NCI-H2196 (cell line): ENCODE measurements at regions not wholly inside any gene's neighbourhood (a gene's known extent, or its start where the extent isn't known, plus 50 kb on each side); places are given as distances from the start of the nearest gene placed in this dataset.

Source experiments
- DNase-seq: peaks from one replicate; lab custom pipeline; 2025; ENCODE audit not compliant: unreplicated experiment; lab: John Stamatoyannopoulos, UW

DNA sequence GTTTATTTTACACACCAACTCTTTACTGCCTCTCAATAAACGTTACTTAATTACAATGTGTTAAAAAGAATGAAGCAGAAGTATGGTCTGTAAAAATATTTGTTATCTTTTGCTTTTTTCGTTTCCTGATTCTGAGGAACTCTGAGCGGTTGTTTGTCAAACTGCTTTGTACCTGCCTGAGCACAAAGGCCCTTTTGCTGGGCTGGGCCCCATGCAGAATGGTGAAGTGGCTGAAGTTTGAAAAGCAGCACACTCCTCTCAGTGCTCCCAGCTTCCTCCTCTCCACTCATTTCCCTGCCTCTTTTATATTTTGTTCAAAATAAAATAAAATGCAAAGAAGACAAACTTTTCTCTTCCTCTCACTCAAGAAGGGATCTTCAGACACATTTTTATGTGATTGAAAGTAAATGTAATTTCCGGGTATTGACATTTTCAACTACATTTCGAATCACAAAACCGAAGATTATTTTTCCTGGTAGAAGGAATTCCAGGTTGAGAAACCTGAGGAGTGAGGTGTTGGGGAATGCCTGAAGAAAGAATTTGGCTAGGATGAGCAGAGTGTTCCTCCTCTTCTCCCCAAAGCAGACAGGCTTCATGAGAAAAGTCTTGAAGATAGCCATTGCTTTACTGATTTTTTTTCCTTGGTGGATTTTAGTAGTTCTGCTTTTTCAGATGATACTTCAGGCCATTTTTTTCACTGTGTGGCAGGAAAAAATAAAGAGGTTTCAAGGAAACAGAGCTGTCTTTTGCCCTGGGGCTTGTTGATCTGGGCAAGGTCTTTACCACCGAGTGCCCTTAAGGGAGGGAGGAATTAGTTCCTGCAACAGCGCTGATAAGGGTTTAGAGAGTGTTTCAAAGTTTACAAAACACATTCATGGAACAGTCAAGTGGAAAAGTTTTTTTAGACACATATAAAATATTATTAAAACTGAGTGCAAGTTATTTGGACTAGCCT, 229.8 kb downstream of the NFKBIZ start:
- no peak for DNase-seq

DNA sequence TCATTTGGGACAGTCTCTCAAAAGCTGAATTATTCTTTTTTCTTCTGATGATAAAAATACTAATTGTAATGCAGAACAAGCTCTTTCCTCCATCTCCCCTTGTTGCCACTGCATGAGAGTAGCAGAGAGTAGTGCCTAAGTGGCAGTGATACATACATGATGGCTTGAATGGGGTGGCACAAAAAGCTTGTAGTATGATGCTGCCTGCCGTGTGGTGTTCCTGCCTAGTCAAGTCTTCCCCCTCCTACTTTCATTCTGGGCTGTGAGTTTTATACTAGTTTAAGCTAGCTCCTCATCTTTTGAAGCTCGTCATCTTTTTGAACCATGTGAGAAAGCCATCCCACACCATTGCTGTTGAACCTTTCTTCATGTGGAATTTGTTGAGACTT, 230.5 kb downstream of the NFKBIZ start:
- no peak for DNase-seq

DNA sequence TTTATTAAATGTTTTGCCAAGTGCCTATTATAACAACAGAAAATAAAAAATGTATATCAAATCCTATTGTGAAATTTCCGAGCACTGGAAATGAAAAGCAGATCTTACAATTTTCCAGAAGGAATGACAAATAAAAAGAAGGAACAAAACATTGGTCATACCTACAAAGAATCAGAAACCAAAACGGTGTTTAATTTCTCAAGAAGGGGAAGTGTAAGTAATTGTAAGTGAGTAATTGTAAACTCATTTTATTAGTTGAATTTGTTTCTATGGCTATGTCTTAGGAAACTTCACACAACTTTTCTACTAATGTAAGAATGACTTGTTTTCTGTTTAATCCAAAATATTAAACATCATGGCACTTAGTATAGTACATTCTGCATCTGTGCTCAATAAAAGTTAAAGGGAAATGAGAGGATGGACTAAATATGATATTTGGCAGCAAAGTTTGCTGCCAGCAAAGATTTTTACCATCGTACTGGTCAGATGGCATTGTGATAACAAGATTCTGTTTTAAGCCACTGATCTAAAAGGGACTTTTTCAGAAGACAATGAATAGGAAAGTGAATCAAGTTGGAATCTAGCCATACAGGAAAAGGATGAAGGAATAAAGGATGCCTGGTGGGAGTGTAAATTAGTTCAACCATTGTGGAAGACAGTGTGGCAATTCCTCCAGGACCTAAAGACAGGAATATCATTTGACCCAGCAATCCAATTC, 232.4 kb downstream of the NFKBIZ start:
- DNase-seq = no peak

DNA sequence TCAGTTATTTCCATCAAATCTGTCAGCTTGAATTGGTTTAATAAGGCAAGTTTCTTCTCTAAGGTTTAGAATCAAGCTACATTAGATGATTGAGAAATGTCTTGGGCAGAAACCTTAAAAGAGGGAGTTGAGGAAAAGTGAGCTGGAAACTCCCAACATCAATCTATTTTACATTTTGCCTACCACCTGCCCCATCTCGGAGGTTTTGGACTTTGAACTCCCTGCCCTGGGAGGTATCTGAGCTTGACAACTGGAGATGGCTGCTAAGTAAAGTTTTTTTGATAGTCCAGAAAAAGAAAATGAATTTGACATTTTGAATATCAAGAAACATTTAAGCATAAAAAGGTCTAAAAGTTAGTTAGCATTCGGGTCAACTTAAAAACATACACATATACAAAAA, 234.2 kb downstream of the NFKBIZ start:
- DNase-seq = no peak

DNA sequence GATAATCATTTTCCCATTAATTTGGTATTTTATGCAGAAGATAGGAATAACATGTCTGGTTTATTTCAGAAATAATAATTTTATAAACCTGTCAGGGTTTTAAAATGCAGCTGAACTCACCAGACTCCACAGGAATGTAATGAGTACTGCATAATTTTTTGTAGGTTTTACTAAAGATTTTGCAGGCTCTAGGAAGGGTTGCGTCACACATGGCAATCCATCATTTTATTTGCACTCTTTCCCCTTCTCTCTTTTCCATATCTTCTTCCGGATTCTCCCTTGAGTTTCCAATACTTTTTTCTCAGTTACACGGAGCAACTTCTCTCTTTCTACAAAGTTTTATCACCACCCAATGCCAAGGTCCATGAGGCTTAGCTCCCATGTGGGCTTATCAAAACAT, 234.7 kb downstream of the NFKBIZ start:
- DNase-seq = no peak

DNA sequence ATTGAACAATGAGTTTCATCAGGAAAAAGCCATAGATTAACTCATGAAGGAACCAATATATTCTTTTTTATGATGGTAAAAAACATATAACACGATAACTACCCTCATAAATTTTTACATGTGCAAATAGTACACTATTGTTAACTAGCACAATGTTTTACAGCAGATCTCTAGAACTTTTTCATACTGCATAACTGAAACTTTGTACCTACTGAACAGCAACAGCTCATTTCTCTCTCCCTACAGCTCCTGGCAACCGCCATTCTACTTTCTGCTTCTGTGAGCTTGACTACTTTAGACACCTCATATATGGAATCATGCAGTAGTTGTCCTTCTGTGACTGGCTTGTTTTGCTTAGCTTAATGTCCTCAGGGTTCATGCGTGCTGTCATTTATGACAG, 235.4 kb downstream of the NFKBIZ start:
- no peak for DNase-seq

DNA sequence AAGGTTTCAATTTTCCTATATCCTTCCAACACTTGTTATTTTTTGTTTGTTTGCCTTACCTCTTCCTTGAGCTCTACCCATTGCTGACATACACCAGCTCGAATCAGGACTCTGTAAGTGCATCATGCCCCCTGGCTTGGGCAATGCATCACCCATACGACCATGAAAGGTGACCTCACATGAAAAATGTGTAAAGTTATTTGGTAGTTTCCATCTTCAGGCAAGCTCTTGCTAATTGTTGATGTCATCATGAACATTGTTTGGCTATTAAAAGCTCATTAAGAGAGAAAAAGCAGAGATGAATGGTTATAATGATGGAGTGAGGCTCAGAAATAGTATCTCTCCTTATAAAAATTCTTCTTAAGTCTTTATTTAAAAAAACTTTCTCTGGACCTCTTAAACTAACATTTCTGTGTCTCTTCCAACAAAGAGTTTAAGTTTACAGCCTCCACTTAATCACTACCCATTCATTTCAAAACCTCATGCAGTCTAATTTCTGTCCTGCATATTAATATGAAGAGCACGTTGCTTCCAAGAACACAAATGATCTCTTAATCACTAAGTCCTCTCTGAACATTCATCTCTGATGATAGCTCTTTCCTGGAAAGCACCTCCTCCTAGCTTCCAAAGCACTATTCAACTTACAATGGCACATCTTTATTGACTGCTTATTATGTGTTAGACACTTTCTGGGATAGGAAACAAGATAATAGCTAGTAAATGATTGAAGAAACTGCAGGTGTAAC, 236.3 kb downstream of the NFKBIZ start:
- no peak for DNase-seq

DNA sequence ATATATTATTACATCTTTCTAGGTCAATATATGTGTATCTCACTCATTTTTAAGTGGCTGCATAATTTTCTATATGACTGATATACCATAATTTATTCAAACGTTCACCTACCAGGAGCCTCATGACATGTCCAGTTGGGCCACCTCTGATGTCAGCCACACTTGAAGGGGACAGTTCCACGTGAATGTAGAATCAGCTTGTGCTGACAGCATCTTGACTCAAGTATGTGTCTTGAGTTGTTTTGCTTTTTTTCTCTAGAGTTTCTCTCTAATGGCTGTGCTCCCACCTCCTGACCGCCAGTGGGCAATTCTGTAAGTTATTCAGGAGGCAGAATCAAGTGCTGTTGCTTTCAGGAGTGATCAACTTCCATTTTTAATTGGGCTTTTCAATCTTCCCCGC, 237.9 kb downstream of the NFKBIZ start:
- no peak for DNase-seq

DNA sequence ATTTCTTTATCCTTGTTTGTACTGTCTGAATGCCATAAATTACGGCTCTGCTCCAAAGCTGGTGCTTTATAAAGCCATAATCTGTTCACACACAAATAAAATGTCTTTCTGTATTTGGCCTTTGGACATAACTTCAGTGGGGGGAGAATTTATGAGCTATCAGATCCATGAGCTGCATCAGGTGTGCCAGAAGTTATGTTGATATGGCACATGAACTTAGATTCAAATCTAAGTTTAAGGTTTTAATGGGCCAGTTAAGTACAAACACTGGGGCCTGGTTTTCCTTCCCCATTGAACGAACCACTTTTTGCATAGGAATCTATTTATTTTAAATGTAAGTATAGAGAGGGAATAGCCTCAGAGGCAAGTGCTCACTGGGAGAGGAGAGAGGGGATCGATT, 239.9 kb downstream of the NFKBIZ start:
- DNase-seq = no peak

DNA sequence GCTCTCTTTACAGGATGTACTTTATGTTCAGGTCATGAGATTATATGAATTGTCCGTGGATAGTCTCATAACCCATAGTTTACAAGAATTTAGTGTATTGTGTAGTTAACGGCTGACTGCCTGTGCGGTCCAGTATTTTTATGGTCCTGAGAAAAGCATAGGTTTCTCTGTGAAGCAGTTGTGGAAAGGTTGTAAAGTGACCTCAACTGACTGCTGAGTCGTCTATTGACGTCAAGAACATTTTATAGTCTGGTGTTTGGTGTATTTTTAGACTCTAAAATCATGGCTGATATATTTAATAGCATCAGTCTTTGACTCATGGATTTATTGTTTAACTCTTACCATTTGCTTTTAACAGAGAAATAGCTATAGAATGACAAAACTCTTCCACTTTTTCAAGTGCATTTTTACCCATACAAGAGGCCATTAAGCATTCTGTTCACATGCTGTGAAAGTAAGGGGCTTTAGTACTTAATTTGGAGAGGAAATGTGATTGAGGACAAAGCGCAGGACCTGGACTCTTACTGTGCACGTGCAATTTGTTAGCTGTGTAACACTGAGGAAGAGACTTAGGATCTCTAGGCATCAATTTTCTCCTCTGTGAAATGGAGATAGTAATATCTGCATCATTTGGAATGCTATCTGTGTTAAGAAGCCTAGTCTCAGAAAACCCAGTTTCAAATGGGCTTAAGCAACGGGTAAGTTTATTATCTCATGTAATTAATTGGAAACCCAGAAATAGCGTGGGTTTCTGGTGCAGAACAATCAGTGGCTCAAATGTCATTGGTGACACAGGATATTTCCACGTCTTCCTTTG, 240.8 kb downstream of the NFKBIZ start:
- no peak for DNase-seq

DNA sequence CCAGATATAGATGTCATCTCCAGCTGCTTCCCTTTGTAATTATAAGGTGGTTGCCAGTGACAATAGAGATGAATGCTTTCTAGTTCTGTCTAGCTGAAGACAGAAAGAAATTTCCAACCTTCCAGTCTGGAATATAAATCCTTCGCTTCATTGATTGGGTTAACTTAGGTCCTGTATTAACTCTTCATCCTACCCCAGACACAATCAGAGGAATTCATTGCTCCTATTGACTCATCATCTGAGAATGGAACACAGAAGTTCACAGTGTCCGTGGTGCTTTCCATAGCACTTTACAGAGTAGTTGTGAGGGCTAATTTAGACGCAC, 241.4 kb downstream of the NFKBIZ start:
- no peak for DNase-seq

DNA sequence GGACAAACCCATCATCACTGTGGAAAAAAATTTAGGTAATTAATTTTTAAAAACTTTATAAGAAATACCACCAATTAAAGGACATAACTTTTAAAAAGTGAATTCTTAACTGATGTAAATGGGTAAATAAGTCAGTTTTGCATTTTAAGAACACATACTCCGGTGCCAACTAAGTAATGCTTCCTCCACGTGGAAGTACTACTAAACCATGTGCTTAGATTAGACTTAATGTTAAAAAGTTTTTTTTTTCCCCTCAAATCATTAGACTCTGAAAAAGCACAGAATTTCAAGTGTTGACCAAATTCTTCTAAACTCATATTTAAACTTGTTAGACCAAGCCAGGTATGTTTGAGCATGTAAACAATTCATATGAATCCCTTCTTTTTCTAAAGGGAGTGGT, 242.0 kb downstream of the NFKBIZ start:
- DNase-seq = no peak

DNA sequence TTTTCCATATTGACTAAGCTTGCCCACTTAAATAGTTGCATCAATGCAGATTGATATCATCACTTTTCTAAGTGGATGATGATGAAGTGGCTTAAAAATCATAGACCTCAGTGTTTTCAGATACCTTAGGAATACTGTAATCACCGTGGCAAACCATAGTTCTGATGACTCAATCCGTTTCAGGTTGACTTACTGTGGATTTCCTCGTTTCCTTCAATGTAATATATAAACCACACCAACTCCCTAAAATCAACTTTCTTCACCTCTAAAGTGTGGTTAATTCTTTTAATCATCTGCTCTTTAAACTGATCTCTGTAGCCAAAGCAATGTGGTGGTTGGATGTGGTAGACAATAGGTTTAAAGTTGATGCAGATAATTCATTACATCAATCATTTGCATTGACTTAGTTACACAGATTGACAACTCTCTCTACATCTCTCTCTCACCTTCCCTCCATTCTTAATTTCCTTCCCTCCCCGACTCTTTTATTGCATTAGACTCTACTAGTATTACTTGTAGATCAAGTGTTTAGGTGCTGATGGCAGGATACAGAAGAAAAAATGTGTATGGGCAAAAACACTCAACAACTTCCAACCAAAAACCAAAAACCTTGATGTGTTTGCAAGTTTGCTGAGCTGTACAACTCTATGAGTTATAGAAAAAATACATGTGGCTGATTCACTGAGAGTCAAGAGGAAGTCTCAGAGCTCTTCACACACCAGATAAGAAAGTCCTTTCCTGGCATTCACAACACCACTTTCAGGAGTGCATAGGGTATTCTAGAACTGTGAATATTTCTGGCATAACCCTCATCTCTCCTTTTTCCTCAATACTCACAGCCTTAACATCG, 243.5 kb downstream of the NFKBIZ start:
- DNase-seq = no peak

DNA sequence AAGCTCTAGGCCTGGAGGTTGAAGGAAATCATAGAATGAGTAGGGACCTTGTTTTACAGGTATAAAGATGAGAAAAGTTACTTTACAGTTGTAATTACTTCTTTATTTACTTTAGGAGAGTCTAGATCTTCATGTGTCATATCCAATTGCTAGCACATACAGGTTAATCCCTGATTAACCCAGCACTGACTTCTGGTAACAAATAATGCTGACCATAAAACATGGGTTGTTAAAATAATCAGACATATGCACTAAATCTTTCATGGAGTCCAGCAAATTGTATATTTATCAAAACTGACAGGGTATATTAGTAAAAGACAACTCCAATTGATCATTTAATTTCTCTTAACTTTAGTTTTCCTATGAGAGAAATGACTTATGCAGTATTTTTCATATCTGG, 245.2 kb downstream of the NFKBIZ start:
- DNase-seq = no peak

DNA sequence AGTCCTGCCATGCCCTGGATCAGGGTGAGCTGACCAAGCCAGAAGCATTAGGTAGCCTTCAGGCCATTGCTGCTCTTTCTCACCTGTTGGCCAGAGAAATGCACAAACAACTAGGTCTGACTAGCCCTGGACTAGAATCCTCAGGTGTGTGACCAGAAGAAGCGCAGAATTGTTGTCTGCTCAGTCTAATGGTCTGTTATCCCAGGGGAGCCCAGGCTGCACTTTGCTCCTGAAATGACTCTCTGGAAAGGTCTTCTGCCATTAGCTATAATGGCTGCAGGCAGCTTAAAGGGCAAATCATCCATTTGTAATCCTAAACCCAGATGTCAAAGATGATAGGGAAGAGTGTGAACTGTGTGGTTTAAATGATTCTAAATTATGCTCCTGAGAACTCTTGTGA, 246.1 kb downstream of the NFKBIZ start:
- no peak for DNase-seq

DNA sequence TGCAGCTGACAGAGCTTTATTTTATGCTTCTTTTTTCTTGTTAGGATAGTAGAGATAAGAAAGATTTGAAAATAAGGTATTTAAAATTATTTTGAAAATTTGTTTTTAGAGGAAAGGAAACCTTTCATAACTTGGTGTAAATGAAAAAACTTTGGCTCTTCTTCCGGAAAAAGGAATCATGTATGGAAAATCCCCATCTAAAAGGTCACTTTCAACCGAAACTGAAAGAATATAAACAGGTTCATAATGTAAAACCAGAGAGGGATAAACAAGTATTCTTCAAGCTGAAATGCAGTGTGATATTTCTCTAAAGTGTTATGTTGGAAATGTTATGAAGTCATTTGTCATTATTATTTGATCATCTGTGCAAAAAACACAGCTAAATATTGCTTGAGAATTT, 246.8 kb downstream of the NFKBIZ start:
- DNase-seq = no peak

DNA sequence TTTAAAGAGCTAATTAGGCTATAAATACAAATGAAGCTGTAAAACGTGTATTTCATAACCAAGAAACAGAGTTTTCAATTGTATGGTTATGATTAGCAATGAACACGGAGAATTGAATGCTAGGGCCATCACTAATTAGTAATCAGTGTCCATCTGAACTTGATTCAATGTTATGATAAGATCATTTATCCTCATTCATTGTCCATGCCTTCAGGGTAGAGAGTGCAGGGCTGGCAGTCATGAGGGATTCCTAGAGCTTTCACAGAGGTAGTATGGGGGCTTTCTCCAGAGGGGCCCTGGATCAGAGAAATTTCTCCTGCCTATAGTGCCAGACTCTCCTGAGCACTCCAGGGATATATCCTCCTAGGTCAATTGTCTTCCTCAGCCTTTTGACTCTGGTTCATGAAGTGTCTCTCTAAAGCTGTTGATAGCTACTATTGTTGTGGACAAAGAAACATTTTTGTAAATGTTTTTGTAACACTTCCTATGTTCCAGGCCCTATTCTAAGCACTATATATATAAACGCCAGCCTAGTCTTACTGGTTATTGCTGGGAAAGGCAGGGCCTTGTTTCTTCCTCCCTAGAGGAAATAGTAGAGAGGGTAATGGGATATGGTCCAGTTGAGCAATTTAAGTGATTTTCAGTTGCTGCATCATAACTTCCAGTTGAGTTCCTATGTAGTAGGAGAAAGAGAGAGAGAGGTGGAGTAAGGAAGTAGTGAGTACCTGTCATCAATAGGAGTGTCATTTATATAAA, 249.0 kb downstream of the NFKBIZ start:
- no peak for DNase-seq

DNA sequence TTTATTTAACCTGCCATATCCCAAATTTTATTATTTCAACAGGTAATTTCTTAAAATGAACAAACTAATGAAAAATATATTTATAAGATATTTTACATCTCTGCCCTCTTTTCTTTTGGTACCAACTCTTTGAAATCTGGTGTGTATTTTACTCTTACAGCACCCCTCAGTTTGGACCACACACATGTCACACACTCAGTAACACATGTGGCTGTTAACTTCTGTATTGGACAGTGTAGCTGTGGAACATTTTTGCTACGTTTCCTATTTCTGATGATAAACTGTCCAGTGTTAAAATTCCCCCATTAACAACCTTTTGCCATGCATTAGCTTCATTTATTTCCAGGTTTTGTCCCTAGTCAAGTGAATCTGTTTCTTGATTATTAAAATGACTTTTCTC, 250.6 kb downstream of the NFKBIZ start:
- DNase-seq = no peak

DNA sequence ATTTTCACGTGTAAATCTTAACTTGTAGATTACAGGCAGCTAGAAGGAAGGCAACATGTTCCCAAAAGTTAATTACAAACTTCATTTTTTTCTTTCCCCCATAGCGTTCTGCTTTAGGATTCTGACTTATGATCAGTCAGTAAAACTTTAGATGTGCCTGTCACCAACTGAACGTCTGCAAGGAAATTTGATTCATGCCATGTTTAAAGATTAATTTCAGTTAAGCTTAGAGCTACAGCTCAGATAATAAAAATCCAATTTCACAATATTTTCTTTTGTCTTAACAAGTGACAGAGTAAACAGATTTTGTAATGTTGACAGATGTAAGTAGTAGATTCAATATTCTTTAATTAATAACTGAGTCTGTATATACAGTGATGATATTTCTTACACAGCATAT, 253.1 kb downstream of the NFKBIZ start:
- DNase-seq = no peak
